ENCODE measurements at regions not wholly inside any gene's neighbourhood (a gene's known extent, or its start where the extent isn't known, plus 50 kb on each side); places are given as distances from the start of the nearest gene placed in this dataset.

DNA sequence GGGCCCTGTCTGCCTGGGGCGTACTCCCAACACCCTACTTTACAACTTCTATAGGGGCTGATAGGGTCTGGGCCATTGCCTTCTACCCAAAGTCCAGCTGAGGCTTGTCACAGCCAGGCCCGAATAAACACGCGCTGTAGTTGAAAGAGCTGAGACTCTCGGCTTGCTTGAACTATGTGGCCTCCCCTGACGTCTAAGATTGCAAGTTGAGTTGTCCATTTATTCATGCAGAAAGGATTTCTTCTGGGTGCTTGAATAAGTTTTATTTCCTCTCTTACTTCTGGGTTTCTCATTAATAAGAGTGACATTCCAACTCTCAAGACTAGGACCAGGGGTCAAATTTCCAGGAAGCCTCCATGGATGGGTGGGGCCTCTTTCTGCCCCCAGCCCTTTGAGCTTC is 74.4 kb upstream of the VRK1 start:
- Histone ChIP-seq H3K79me2 (ENCODE audit: insufficient read depth, low read depth) (no peaks in the 10 kb centered on the region), H3K27ac (no peak overlapping the region), H3K4me1 (ENCODE audit: low read depth, poor library complexity, severe bottlenecking) (no peaks in the 10 kb centered on the region), H3K36me3 (ENCODE audit: insufficient read depth) (no peaks in the 10 kb centered on the region), H3K9ac (no peak overlapping the region), H4K20me1 (ENCODE audit: insufficient read depth) (no peaks in the 10 kb centered on the region), H2AFZ (ENCODE audit: low read depth) (no peak overlapping the region), H3K4me3 (IDR thresholded peaks at IDR 0.05; ENCODE audit: insufficient read depth, low read depth, low read length) (no peak overlapping the region), H3K4me2 (no peak overlapping the region), H3K27me3 (ENCODE audit: insufficient read depth, low read depth) (no peaks in the 10 kb centered on the region)
- TF ChIP-seq, protein P1, sequence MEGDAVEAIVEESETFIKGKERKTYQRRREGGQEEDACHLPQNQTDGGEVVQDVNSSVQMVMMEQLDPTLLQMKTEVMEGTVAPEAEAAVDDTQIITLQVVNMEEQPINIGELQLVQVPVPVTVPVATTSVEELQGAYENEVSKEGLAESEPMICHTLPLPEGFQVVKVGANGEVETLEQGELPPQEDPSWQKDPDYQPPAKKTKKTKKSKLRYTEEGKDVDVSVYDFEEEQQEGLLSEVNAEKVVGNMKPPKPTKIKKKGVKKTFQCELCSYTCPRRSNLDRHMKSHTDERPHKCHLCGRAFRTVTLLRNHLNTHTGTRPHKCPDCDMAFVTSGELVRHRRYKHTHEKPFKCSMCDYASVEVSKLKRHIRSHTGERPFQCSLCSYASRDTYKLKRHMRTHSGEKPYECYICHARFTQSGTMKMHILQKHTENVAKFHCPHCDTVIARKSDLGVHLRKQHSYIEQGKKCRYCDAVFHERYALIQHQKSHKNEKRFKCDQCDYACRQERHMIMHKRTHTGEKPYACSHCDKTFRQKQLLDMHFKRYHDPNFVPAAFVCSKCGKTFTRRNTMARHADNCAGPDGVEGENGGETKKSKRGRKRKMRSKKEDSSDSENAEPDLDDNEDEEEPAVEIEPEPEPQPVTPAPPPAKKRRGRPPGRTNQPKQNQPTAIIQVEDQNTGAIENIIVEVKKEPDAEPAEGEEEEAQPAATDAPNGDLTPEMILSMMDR (conservative IDR thresholded peaks at IDR 0.05; ENCODE audit: low read depth, low read length), result no peak

DNA sequence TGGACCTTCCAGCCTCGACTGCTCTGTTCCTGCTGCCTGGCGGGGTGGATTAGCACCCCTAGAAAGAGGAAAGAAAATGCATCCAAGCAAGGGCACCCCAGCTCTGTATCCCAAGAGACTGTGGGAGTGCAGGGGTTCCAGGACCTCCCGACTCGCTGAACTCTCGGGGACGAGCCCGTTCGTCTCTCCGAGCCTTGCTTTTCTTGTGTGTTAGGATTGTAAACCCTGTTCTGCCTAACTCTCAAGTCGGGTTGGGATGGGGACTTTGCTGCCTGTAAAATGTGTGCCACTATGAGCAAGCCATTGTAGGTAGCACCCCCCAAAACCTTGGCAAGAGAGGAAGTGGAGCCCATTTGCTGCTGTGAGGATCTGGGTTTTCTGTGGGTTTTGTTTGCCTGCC is 73.2 kb upstream of the VRK1 start:
- H2AFZ ChIP-seq (ENCODE audit: low read depth), result no peak overlapping the region

DNA sequence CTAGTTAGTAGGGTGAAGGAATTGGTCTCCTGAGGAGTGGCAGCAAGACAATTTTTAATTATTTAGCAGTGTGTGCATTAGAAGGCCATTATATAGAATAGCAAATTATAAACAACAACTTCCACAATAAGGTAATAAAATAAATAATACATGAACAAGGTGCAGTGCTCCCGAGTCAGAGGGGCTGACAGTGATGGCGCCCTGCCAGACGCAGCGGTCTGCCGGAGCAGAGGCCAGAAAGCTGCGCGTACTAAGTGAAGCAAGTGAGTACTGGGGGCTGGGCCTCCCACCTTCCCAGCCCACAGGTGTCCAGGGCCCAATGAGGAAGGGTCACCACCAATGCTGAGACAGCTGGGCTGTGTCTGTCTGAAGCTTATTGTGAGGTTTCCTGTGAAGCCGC is 72.0 kb upstream of the VRK1 start:
- TF ChIP-seq, protein P1 (conservative IDR thresholded peaks at IDR 0.05; ENCODE audit: low read depth, low read length), result no peak
- H3K4me2 ChIP-seq, result no peak overlapping the region
- no peaks in the 10 kb centered on the region for H3K79me2 ChIP-seq (ENCODE audit: insufficient read depth, low read depth)

More for the DNA sequence above, 73.2 kb upstream of the VRK1 start:
- H3K27ac ChIP-seq, result no peak overlapping the region
- H3K79me2 ChIP-seq (ENCODE audit: insufficient read depth, low read depth), result no peaks in the 10 kb centered on the region
- no peaks in the 10 kb centered on the region for H3K36me3 ChIP-seq (ENCODE audit: insufficient read depth)
- TF ChIP-seq, protein P1 (conservative IDR thresholded peaks at IDR 0.05; ENCODE audit: low read depth, low read length), result no peak
- no peak overlapping the region for H3K4me2 ChIP-seq
- H3K27me3 ChIP-seq (ENCODE audit: insufficient read depth, low read depth), result no peaks in the 10 kb centered on the region
- no peaks in the 10 kb centered on the region for H3K4me1 ChIP-seq (ENCODE audit: low read depth, poor library complexity, severe bottlenecking)
- no peak overlapping the region for H3K4me3 ChIP-seq (IDR thresholded peaks at IDR 0.05; ENCODE audit: insufficient read depth, low read depth, low read length)
- H3K9ac ChIP-seq, result no peak overlapping the region
- H4K20me1 ChIP-seq (ENCODE audit: insufficient read depth), result no peaks in the 10 kb centered on the region

DNA sequence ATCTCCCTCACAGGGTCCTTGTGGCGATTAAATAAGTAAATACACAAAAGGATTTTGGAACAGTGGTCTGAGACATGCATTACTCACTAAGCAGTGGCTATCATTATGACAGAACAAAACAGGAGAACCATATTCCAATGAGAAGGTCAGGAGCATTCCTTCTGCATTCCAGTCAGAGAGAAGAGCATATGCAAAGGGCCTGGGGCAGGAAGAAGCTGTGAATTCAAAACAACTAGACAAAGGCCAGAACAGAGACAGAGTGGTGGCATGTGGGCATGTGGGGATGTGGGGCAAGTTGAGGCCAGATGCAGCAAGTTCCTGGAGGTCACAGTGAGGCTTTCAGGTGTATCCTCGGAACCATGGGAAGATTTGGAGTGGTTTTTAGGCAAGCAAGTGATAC is 70.1 kb upstream of the VRK1 start:
- Histone ChIP-seq H3K4me2 (no peak overlapping the region), H4K20me1 (ENCODE audit: insufficient read depth) (no peaks in the 10 kb centered on the region), H3K36me3 (ENCODE audit: insufficient read depth) (no peaks in the 10 kb centered on the region), H3K79me2 (ENCODE audit: insufficient read depth, low read depth) (no peaks in the 10 kb centered on the region), H3K4me3 (IDR thresholded peaks at IDR 0.05; ENCODE audit: insufficient read depth, low read depth, low read length) (no peak overlapping the region), H3K4me1 (ENCODE audit: low read depth, poor library complexity, severe bottlenecking) (no peaks in the 10 kb centered on the region), H3K27ac (no peak overlapping the region), H3K27me3 (ENCODE audit: insufficient read depth, low read depth) (no peaks in the 10 kb centered on the region), H2AFZ (ENCODE audit: low read depth) (no peak overlapping the region), H3K9ac (no peak overlapping the region)
- TF ChIP-seq, protein P1 (conservative IDR thresholded peaks at IDR 0.05; ENCODE audit: low read depth, low read length), result no peak

More for the DNA sequence above, 72.0 kb upstream of the VRK1 start:
- no peak overlapping the region for H2AFZ ChIP-seq (ENCODE audit: low read depth)
- no peak overlapping the region for H3K4me3 ChIP-seq (IDR thresholded peaks at IDR 0.05; ENCODE audit: insufficient read depth, low read depth, low read length)
- no peaks in the 10 kb centered on the region for H3K4me1 ChIP-seq (ENCODE audit: low read depth, poor library complexity, severe bottlenecking)
- H3K27me3 ChIP-seq (ENCODE audit: insufficient read depth, low read depth), result no peaks in the 10 kb centered on the region
- H3K36me3 ChIP-seq (ENCODE audit: insufficient read depth), result no peaks in the 10 kb centered on the region
- no peak overlapping the region for H3K27ac ChIP-seq
- H3K9ac ChIP-seq, result no peak overlapping the region
- H4K20me1 ChIP-seq (ENCODE audit: insufficient read depth), result no peaks in the 10 kb centered on the region
